ENCODE measurements at regions not wholly inside any gene's neighbourhood (a gene's known extent, or its start where the extent isn't known, plus 50 kb on each side); places are given as distances from the start of the nearest gene placed in this dataset.

GRCh38 chr7:110296321-110296720, 794.6 kb upstream of the LRRN3 start:
- TF ChIP-seq CTCF (IDR thresholded peaks at IDR 0.05) (no peak), POLR2A (IDR thresholded peaks at IDR 0.05) (no peak)
